Keratinocyte (primary cell): ENCODE measurements at regions not wholly inside any gene's neighbourhood (a gene's known extent, or its start where the extent isn't known, plus 50 kb on each side); places are given as distances from the start of the nearest gene placed in this dataset.

Experiments used
- DNase-seq: peaks from one replicate; pipeline ENCODE4 v3.0.0-alpha.2; 2011; ENCODE audit warnings: low read depth, missing footprints, low spot score
- FAIRE-seq: peaks from 2 replicates; lab custom pipeline; 2011; peaks lifted over from hg19 to GRCh38; lab: Jason Lieb, UNC
- H2AFZ ChIP-seq: 2 replicates; pipeline ENCODE4 v1.6.0; 2012; ENCODE audit warnings: low read length, control low read depth, inconsistent platforms; ENCODE audit not compliant: control insufficient read depth
- H3K27ac ChIP-seq: 2 replicates; pipeline ENCODE4 v1.5.1; 2011; ENCODE audit warnings: low read length; ENCODE audit not compliant: control insufficient read depth, insufficient read depth
- H3K27me3 ChIP-seq: 3 replicates; pipeline ENCODE4 v1.6.0; 2011; ENCODE audit warnings: low read length; ENCODE audit not compliant: control insufficient read depth, insufficient read depth; ENCODE audit errors: extremely low read depth
- H3K36me3 ChIP-seq, 2 experiments: 2 replicates in 1 of 2; 3 replicates in 1 of 2; pipeline ENCODE4 v1.5.1; 2011; ENCODE audit warnings: low read length in 2 of 2, mild to moderate bottlenecking in 1 of 2; ENCODE audit not compliant: control insufficient read depth in 2 of 2, insufficient read depth in 2 of 2; ENCODE audit errors: extremely low read depth in 1 of 2
- H3K4me1 ChIP-seq: 3 replicates; pipeline ENCODE4 v1.5.1; 2011; ENCODE audit warnings: low read length; ENCODE audit not compliant: control insufficient read depth, insufficient read depth; ENCODE audit errors: extremely low read depth
- H3K4me2 ChIP-seq: 3 replicates; pipeline ENCODE4 v1.6.0; 2011; ENCODE audit warnings: low read depth, low read length; ENCODE audit not compliant: control insufficient read depth, insufficient read depth; ENCODE audit errors: extremely low read depth
- H3K4me3 ChIP-seq, 3 experiments: fragments of 200-600 bp in 1 of 3; sonication (generic) in 1 of 3; 2 replicates in 2 of 3; 3 replicates in 1 of 3; pipeline ENCODE4 v1.5.1; 2011 to 2016; ENCODE audit warnings: low read length in 3 of 3, mild to moderate bottlenecking in 3 of 3, control low read depth in 2 of 3, inconsistent platforms in 1 of 3, low read depth in 1 of 3, mixed read lengths in 1 of 3, mixed run types in 1 of 3, moderate library complexity in 1 of 3; ENCODE audit not compliant: control insufficient read depth in 2 of 3, insufficient read depth in 2 of 3; ENCODE audit errors: extremely low read depth in 1 of 3
- H3K79me2 ChIP-seq: 2 replicates; pipeline ENCODE4 v1.6.0; 2012; ENCODE audit warnings: low read length; ENCODE audit not compliant: control insufficient read depth, insufficient read depth
- H3K9ac ChIP-seq: 3 replicates; pipeline ENCODE4 v1.6.0; 2011; ENCODE audit warnings: low read length; ENCODE audit not compliant: control insufficient read depth, insufficient read depth; ENCODE audit errors: extremely low read depth
- H3K9me1 ChIP-seq: 3 replicates; pipeline ENCODE4 v1.6.0; 2011; ENCODE audit warnings: low read length; ENCODE audit not compliant: control insufficient read depth, insufficient read depth; ENCODE audit errors: extremely low read depth
- H3K9me3 ChIP-seq: 2 replicates; pipeline ENCODE4 v1.5.1; 2012; ENCODE audit warnings: low read depth, low read length; ENCODE audit not compliant: control insufficient read depth
- H4K20me1 ChIP-seq: 3 replicates; pipeline ENCODE4 v1.6.0; 2011; ENCODE audit warnings: low read length; ENCODE audit not compliant: control insufficient read depth, insufficient read depth; ENCODE audit errors: extremely low read depth
- EZH2 ChIP-seq: IDR thresholded peaks from one replicate; pipeline ENCODE4 v1.6.1; 2012; ENCODE audit warnings: inconsistent platforms, mild to moderate bottlenecking, low read length, moderate library complexity
- dilution Hi-C: fragments of 300-500 bp; cut with MboI; formaldehyde crosslinking; loops from one replicate; pipeline ENCODE4 v1.7.0; 2020; ENCODE audit warnings: low sequenced_read_pairs; ENCODE audit not compliant: extremely low pct_ligation_motif_present
- TF ChIP-seq, protein P1 (sequence below), 3 experiments: IDR thresholded peaks in 1 of 3; conservative IDR thresholded peaks in 1 of 3; optimal IDR thresholded peaks in 1 of 3; 2 replicates in 2 of 3; 3 replicates in 1 of 3; pipeline versions ENCODE3 to v1.5.1; 2011; ENCODE audit warnings: low read length in 3 of 3, mild to moderate bottlenecking in 3 of 3, moderate library complexity in 2 of 3, control low read depth in 1 of 3, inconsistent platforms in 1 of 3; ENCODE audit not compliant: insufficient read depth in 2 of 3; ENCODE audit errors: extremely low read depth in 1 of 3

DNA sequence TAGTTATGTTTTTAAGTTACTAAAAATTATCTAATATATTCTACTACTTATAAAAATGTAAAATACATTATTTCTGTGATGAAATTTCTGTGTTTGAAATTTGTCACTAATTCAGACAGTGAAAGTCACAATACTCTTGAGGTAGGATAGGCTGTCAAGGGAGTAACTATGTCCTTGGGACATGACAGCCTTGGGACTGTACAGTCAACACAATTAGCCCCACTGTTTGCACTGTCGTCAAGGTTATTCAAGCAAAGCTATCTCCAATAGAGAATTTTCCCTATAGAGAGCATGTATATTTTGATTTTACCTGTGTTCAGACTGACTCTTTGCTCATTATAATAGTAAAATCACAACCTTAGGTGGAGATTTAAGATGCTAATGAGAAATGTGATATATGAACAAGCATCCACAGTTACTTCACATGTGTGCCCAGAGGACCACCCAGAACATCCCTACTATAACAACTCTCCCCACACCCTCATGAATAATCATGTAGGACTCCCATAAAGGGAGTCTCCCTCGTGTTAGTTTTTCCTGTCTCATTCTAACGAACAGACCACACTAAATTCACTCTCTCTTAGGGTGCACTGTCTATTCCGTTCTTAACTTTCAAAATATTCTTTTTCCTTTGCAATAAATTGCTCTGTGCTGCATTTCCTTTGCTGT lies 1476.3 kb upstream of the CADM2 start:
- no peak overlapping the region for H3K4me3 ChIP-seq
- no peaks in the 10 kb centered on the region for H3K9me3 ChIP-seq
- no peak overlapping the region for H3K9ac ChIP-seq
- no peaks in the 10 kb centered on the region for H4K20me1 ChIP-seq
- H3K27ac ChIP-seq: no peak overlapping the region
- H3K79me2 ChIP-seq: no peaks in the 10 kb centered on the region
- no peak overlapping the region for H3K4me2 ChIP-seq
- H3K9me1 ChIP-seq: no peaks in the 10 kb centered on the region
- no peak for TF ChIP-seq EZH2
- TF ChIP-seq, protein P1, sequence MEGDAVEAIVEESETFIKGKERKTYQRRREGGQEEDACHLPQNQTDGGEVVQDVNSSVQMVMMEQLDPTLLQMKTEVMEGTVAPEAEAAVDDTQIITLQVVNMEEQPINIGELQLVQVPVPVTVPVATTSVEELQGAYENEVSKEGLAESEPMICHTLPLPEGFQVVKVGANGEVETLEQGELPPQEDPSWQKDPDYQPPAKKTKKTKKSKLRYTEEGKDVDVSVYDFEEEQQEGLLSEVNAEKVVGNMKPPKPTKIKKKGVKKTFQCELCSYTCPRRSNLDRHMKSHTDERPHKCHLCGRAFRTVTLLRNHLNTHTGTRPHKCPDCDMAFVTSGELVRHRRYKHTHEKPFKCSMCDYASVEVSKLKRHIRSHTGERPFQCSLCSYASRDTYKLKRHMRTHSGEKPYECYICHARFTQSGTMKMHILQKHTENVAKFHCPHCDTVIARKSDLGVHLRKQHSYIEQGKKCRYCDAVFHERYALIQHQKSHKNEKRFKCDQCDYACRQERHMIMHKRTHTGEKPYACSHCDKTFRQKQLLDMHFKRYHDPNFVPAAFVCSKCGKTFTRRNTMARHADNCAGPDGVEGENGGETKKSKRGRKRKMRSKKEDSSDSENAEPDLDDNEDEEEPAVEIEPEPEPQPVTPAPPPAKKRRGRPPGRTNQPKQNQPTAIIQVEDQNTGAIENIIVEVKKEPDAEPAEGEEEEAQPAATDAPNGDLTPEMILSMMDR (optimal IDR thresholded peaks at IDR 0.05 in 1 of 3, IDR thresholded peaks at IDR 0.05 in 1 of 3, conservative IDR thresholded peaks at IDR 0.05 in 1 of 3; ENCODE audit: extremely low read depth in 1 of 3, insufficient read depth in 2 of 3, low read length in 3 of 3): no peak
- H3K27me3 ChIP-seq: no peaks in the 10 kb centered on the region
- no peak overlapping the region for H2AFZ ChIP-seq
- no peak for FAIRE-seq
- dilution Hi-C loops: no loop called here
- DNase-seq: no peak
- H3K4me1 ChIP-seq: no peaks in the 10 kb centered on the region
- no peaks in the 10 kb centered on the region for H3K36me3 ChIP-seq

DNA sequence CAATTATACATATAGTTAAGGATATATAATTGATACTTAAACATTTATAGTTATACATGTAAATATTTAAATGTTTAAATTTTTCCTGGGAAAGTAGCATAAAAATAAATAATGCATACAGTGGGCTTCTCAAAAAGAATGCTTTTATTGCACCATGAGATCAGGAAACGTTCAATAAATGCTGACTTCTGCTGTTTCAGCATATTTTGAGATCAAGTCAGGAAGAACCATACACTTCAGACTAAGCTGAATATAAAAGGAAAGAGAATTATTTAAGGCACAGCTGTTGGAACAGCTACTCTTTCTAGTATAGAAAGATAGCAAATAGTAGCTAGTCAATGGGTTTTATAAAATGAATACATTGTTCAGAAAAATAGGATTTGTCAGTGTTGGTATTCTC lies 1462.3 kb upstream of the CADM2 start:
- Histone ChIP-seq H4K20me1 (no peaks in the 10 kb centered on the region), H3K27ac (no peak overlapping the region), H3K9me1 (no peaks in the 10 kb centered on the region), H3K9me3 (no peaks in the 10 kb centered on the region), H3K4me1 (no peaks in the 10 kb centered on the region), H3K4me2 (no peak overlapping the region), H3K79me2 (no peaks in the 10 kb centered on the region), H3K4me3 (no peak overlapping the region), H3K9ac (no peak overlapping the region), H2AFZ (no peak overlapping the region), H3K27me3 (no peaks in the 10 kb centered on the region), H3K36me3 (no peaks in the 10 kb centered on the region)
- no peak for TF ChIP-seq EZH2
- TF ChIP-seq, protein P1 (optimal IDR thresholded peaks at IDR 0.05 in 1 of 3, IDR thresholded peaks at IDR 0.05 in 1 of 3, conservative IDR thresholded peaks at IDR 0.05 in 1 of 3; ENCODE audit: extremely low read depth in 1 of 3, insufficient read depth in 2 of 3, low read length in 3 of 3): no peak
- FAIRE-seq: no peak
- dilution Hi-C loops: no loop called here
- DNase-seq: no peak
